ENCODE measurements at regions not wholly inside any gene's neighbourhood (a gene's known extent, or its start where the extent isn't known, plus 50 kb on each side); places are given as distances from the start of the nearest gene placed in this dataset.

GRCh38 chr20:19816386-19816785 lies 58.3 kb downstream of the RIN2 start:
- TF ChIP-seq POLR2AphosphoS5 (IDR thresholded peaks at IDR 0.05) (no peak), CTCF (IDR thresholded peaks at IDR 0.05) (no peak), EP300 (IDR thresholded peaks at IDR 0.05) (no peak)

Measured in stomach (tissue), 4 donors.